ENCODE measurements at regions not wholly inside any gene's neighbourhood (a gene's known extent, or its start where the extent isn't known, plus 50 kb on each side); places are given as distances from the start of the nearest gene placed in this dataset.
A peak's percentile ranks its signal among the peaks of the same experiment; 100 is the strongest.

DNA sequence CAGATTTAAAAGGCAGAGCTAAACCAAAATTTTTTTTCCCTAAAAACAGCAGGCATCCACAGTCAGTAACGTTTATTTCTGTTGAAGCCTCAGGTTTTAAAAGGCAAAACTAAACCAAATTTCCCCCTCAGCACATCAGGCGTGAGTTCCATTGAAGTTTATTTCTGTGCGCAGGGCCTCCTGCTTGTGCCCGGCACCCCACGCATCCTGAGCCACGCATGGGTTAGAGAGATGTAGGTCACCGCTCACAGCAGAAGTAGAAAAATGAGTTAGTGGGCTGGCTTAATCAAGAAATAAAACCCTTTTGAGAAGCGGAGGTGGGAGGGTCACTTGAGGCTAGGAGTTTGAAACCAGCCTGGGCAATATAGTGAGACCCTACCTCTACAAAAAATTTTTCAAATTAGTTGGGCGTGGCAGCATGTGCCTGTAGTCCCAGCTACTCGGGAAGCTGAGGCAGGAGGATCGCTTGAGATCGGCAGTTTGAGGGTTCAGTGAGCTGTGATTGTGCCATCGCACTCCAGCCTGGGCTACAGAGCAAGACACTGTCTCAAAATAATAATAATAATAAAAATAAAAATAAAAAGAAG lies 75.6 kb upstream of the SPIN1 start:
- Histone ChIP-seq H3K9me3 (ENCODE audit: control insufficient read depth in 2 of 2, insufficient read depth in 1 of 2, low read depth in 1 of 2, low read length in 1 of 2) (no peaks in the 10 kb centered on the region), H3K36me3 (ENCODE audit: control insufficient read depth in 3 of 3, insufficient read depth in 2 of 3, low read depth in 1 of 3, low read length in 3 of 3) (no peaks in the 10 kb centered on the region), H3K4me1 (ENCODE audit: control insufficient read depth in 3 of 3, insufficient read depth in 2 of 3, low read depth in 1 of 3, low read length in 2 of 3) (peaks cover 0 to 7% (median 0%) of the 10 kb centered on the region in 3 donors), H3K4me3 (ENCODE audit: low read depth in 1 of 3, low read length in 3 of 3) (no peak overlapping the region), H3K27me3 (ENCODE audit: control insufficient read depth in 3 of 3, insufficient read depth in 3 of 3, low read length in 3 of 3) (no peaks in the 10 kb centered on the region), H3K27ac (ENCODE audit: low read depth in 1 of 3, low read length in 2 of 3) (no peak overlapping the region)
- 84 to 86% (median 86%) methylated on average over 13 of the region's 13 CpGs for WGBS, 3 donors
- FAIRE-seq: no peak
- DNase-seq: no peak

DNA sequence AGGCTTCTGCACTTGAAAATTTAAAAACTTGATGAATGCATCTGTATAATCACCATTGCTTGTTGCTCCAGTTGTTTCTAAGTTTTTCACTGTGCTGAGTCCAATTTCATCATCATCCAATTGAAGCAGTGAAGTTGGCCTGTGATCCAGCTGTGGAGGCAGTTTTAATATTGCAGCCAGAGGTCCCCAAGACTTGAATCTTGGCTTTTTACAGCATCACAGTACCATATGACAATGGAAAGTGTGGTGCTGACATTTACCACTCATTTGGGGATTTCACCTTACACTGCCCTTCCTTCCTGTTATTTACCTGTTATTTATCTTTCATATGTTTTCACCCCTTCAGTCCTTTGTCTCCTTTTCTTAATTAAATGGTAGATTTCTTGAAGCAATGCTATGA lies 76.2 kb upstream of the SPIN1 start:
- H3K4me3 ChIP-seq (ENCODE audit: low read depth in 1 of 3, low read length in 3 of 3): no peak overlapping the region
- FAIRE-seq: no peak
- H3K9me3 ChIP-seq (ENCODE audit: control insufficient read depth in 2 of 2, insufficient read depth in 1 of 2, low read depth in 1 of 2, low read length in 1 of 2): no peaks in the 10 kb centered on the region

GRCh38 chr9:88310310-88310980 lies 77.8 kb upstream of the SPIN1 start:
- Histone ChIP-seq H3K36me3 (ENCODE audit: control insufficient read depth in 3 of 3, insufficient read depth in 2 of 3, low read depth in 1 of 3, low read length in 3 of 3) (no peaks in the 10 kb centered on the region), H3K4me1 (ENCODE audit: control insufficient read depth in 3 of 3, insufficient read depth in 2 of 3, low read depth in 1 of 3, low read length in 2 of 3) (peaks cover 0 to 7% (median 0%) of the 10 kb centered on the region in 3 donors), H3K27me3 (ENCODE audit: control insufficient read depth in 3 of 3, insufficient read depth in 3 of 3, low read length in 3 of 3) (no peaks in the 10 kb centered on the region), H3K9me3 (ENCODE audit: control insufficient read depth in 2 of 2, insufficient read depth in 1 of 2, low read depth in 1 of 2, low read length in 1 of 2) (no peaks in the 10 kb centered on the region), H3K27ac (ENCODE audit: low read depth in 1 of 3, low read length in 2 of 3) (no peak overlapping the region), H3K4me3 (ENCODE audit: low read depth in 1 of 3, low read length in 3 of 3) (no peak overlapping the region)
- FAIRE-seq (no peak), DNase-seq (no peak)
- WGBS, 3 donors: 71 to 83% (median 72%) methylated on average over 10 of the region's 10 CpGs

More for the DNA sequence above, 76.2 kb upstream of the SPIN1 start:
- Histone ChIP-seq H3K27ac (ENCODE audit: low read depth in 1 of 3, low read length in 2 of 3) (no peak overlapping the region), H3K4me1 (ENCODE audit: control insufficient read depth in 3 of 3, insufficient read depth in 2 of 3, low read depth in 1 of 3, low read length in 2 of 3) (peaks cover 0 to 7% (median 0%) of the 10 kb centered on the region in 3 donors), H3K36me3 (ENCODE audit: control insufficient read depth in 3 of 3, insufficient read depth in 2 of 3, low read depth in 1 of 3, low read length in 3 of 3) (no peaks in the 10 kb centered on the region), H3K27me3 (ENCODE audit: control insufficient read depth in 3 of 3, insufficient read depth in 3 of 3, low read length in 3 of 3) (no peaks in the 10 kb centered on the region)
- DNase-seq: no peak

- FAIRE-seq (no peak), DNase-seq (no peak)
- Histone ChIP-seq H3K4me1 (ENCODE audit: control insufficient read depth in 3 of 3, insufficient read depth in 2 of 3, low read depth in 1 of 3, low read length in 2 of 3) (peaks cover 0 to 10% (median 0%) of the 10 kb centered on the region in 3 donors), H3K36me3 (ENCODE audit: control insufficient read depth in 3 of 3, insufficient read depth in 2 of 3, low read depth in 1 of 3, low read length in 3 of 3) (no peaks in the 10 kb centered on the region), H3K27me3 (ENCODE audit: control insufficient read depth in 3 of 3, insufficient read depth in 3 of 3, low read length in 3 of 3) (no peaks in the 10 kb centered on the region), H3K9me3 (ENCODE audit: control insufficient read depth in 2 of 2, insufficient read depth in 1 of 2, low read depth in 1 of 2, low read length in 1 of 2) (no peaks in the 10 kb centered on the region), H3K27ac (ENCODE audit: low read depth in 1 of 3, low read length in 2 of 3) (no peak overlapping the region), H3K4me3 (ENCODE audit: low read depth in 1 of 3, low read length in 3 of 3) (no peak overlapping the region)
- 82 to 85% (median 84%) methylated on average over 7 of the region's 7 CpGs for WGBS, 3 donors
Measured at GRCh38 chr9:88308831-88309560, 79.2 kb upstream of the SPIN1 start.

DNA sequence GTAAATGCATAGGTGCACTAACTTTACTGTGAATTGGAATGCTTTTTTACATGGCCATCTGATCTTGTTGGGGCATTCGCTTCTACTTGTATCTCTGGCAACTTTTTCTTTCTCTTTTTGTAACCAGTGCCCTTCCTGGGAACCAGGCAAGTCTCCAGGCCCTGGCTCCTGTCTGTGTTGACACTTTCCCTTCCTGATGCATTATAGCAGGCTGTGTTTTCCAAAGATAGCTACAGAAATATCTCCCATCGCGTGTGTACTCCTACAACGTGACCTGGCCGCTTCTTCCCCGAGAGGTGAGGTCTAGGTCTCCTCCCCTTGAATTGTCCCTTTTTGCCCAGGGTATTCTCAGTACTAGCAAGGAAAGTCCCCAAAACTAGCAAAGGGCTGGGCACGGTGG lies 81.1 kb upstream of the SPIN1 start:
- no peaks in the 10 kb centered on the region for H3K36me3 ChIP-seq (ENCODE audit: control insufficient read depth in 3 of 3, insufficient read depth in 2 of 3, low read depth in 1 of 3, low read length in 3 of 3)
- DNase-seq (no peak), FAIRE-seq (no peak)
- no peaks in the 10 kb centered on the region for H3K9me3 ChIP-seq (ENCODE audit: control insufficient read depth in 2 of 2, insufficient read depth in 1 of 2, low read depth in 1 of 2, low read length in 1 of 2)
- H3K27me3 ChIP-seq (ENCODE audit: control insufficient read depth in 3 of 3, insufficient read depth in 3 of 3, low read length in 3 of 3): no peaks in the 10 kb centered on the region
- H3K4me1 ChIP-seq (ENCODE audit: control insufficient read depth in 3 of 3, insufficient read depth in 2 of 3, low read depth in 1 of 3, low read length in 2 of 3): peaks cover 0 to 17% (median 0%) of the 10 kb centered on the region in 3 donors
- 90 to 92% (median 91%) methylated on average over 7 of the region's 7 CpGs for WGBS, 3 donors
- no peak overlapping the region for H3K4me3 ChIP-seq (ENCODE audit: low read depth in 1 of 3, low read length in 3 of 3)
- H3K27ac ChIP-seq (ENCODE audit: low read depth in 1 of 3, low read length in 2 of 3): no peak overlapping the region

GRCh38 chr9:88303721-88304451 lies 84.4 kb upstream of the SPIN1 start:
- FAIRE-seq (no peak), DNase-seq (peak in 1 of 2 donors; percentile 78)
- no peaks in the 10 kb centered on the region for H3K36me3 ChIP-seq (ENCODE audit: control insufficient read depth in 3 of 3, insufficient read depth in 2 of 3, low read depth in 1 of 3, low read length in 3 of 3)
- H3K4me3 ChIP-seq (ENCODE audit: low read depth in 1 of 3, low read length in 3 of 3): no peak overlapping the region
- no peaks in the 10 kb centered on the region for H3K9me3 ChIP-seq (ENCODE audit: control insufficient read depth in 2 of 2, insufficient read depth in 1 of 2, low read depth in 1 of 2, low read length in 1 of 2)
- H3K4me1 ChIP-seq (ENCODE audit: control insufficient read depth in 3 of 3, insufficient read depth in 2 of 3, low read depth in 1 of 3, low read length in 2 of 3): peaks cover 0 to 17% (median 0%) of the 10 kb centered on the region in 3 donors
- 45 to 57% (median 49%) methylated on average over 4 of the region's 4 CpGs for WGBS, 3 donors
- H3K27ac ChIP-seq (ENCODE audit: low read depth in 1 of 3, low read length in 2 of 3): peak overlapping the region in 1 of 3 donors; percentile 38
- H3K27me3 ChIP-seq (ENCODE audit: control insufficient read depth in 3 of 3, insufficient read depth in 3 of 3, low read length in 3 of 3): no peaks in the 10 kb centered on the region

GRCh38 chr9:88302579-88303324 lies 85.5 kb upstream of the SPIN1 start:
- Histone ChIP-seq H3K4me3 (ENCODE audit: low read depth in 1 of 3, low read length in 3 of 3) (no peak overlapping the region), H3K27ac (ENCODE audit: low read depth in 1 of 3, low read length in 2 of 3) (peak overlapping the region in 1 of 3 donors; percentile 38), H3K4me1 (ENCODE audit: control insufficient read depth in 3 of 3, insufficient read depth in 2 of 3, low read depth in 1 of 3, low read length in 2 of 3) (peaks cover 0 to 17% (median 0%) of the 10 kb centered on the region in 3 donors), H3K36me3 (ENCODE audit: control insufficient read depth in 3 of 3, insufficient read depth in 2 of 3, low read depth in 1 of 3, low read length in 3 of 3) (no peaks in the 10 kb centered on the region), H3K27me3 (ENCODE audit: control insufficient read depth in 3 of 3, insufficient read depth in 3 of 3, low read length in 3 of 3) (no peaks in the 10 kb centered on the region), H3K9me3 (ENCODE audit: control insufficient read depth in 2 of 2, insufficient read depth in 1 of 2, low read depth in 1 of 2, low read length in 1 of 2) (no peaks in the 10 kb centered on the region)
- FAIRE-seq (no peak), DNase-seq (peak in 1 of 2 donors; percentile 14)
- 71 to 83% (median 80%) methylated on average over 7 of the region's 7 CpGs for WGBS, 3 donors

- H3K9me3 ChIP-seq (ENCODE audit: control insufficient read depth in 2 of 2, insufficient read depth in 1 of 2, low read depth in 1 of 2, low read length in 1 of 2): no peaks in the 10 kb centered on the region
- H3K27me3 ChIP-seq (ENCODE audit: control insufficient read depth in 3 of 3, insufficient read depth in 3 of 3, low read length in 3 of 3): no peaks in the 10 kb centered on the region
- H3K27ac ChIP-seq (ENCODE audit: low read depth in 1 of 3, low read length in 2 of 3): no peak overlapping the region
- no peaks in the 10 kb centered on the region for H3K36me3 ChIP-seq (ENCODE audit: control insufficient read depth in 3 of 3, insufficient read depth in 2 of 3, low read depth in 1 of 3, low read length in 3 of 3)
- H3K4me3 ChIP-seq (ENCODE audit: low read depth in 1 of 3, low read length in 3 of 3): no peak overlapping the region
- WGBS, 3 donors: 73 to 88% (median 81%) methylated on average over 8 of the region's 8 CpGs
- no peak for DNase-seq
- no peak for FAIRE-seq
- peaks cover 0 to 17% (median 0%) of the 10 kb centered on the region in 3 donors for H3K4me1 ChIP-seq (ENCODE audit: control insufficient read depth in 3 of 3, insufficient read depth in 2 of 3, low read depth in 1 of 3, low read length in 2 of 3)
Measured at GRCh38 chr9:88300556-88300955, 87.7 kb upstream of the SPIN1 start.

All from small intestine (tissue), 7 donors.